BJ (cell line): ENCODE measurements at regions not wholly inside any gene's neighbourhood (a gene's known extent, or its start where the extent isn't known, plus 50 kb on each side); places are given as distances from the start of the nearest gene placed in this dataset.

Experiments
- CTCF ChIA-PET: fragments of 350-600 bp; formaldehyde crosslinking; extraction: SDS; loops from one replicate; lab custom pipeline; 2021; ENCODE audit warnings: antibody characterized with exemption, inconsistent platforms; lab: Yijun Ruan, JAX
- POLR2A ChIA-PET: fragments of 300-600 bp; sonication (Branson Sonifier 250); formaldehyde crosslinking; extraction: SDS; loops from one replicate; lab custom pipeline; 2021; ENCODE audit warnings: antibody characterized with exemption; lab: Charles Lee
- DNase-seq: peaks from one replicate; pipeline ENCODE4 v3.0.0-alpha.2; 2011; ENCODE audit warnings: low read depth
- H3K27me3 ChIP-seq: 2 replicates; pipeline ENCODE4 v1.6.0; 2011; ENCODE audit warnings: low read length; ENCODE audit not compliant: control insufficient read depth, insufficient read depth
- H3K36me3 ChIP-seq: 2 replicates; pipeline ENCODE4 v1.5.1; 2011; ENCODE audit warnings: low read length; ENCODE audit not compliant: control insufficient read depth, insufficient read depth
- H3K4me3 ChIP-seq: 2 replicates; pipeline ENCODE4 v1.5.1; 2011; ENCODE audit warnings: low read depth, mild to moderate bottlenecking, control low read depth, low read length
- CTCF ChIP-seq: IDR thresholded peaks from 2 replicates; pipeline ENCODE4 v1.5.1; 2011; ENCODE audit warnings: low read depth, mild to moderate bottlenecking, control low read depth, inconsistent platforms, low read length, moderate library complexity; ENCODE audit not compliant: insufficient read depth

DNA sequence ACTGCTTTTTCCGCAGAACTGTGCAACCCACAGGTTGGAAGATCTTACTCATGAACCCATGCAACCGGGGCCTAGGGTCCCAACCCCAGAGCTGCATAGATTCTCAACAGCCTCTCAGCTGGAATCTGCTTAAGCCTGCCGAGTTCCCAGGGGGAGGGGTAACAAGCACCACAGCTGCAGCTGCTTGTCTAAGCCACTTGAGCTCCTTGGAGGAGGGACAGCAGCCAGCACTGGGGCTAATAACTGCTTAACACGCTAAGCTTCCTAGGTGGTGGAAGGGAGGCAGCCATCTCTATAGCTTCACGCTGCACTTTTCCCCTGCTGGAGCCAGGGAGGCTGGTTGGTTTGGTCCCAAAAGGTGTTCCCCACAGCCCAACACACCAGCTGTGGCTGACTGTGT, 311.6 kb downstream of the DSC3 start:
- POLR2A ChIA-PET: no interaction called here
- Histone ChIP-seq H3K27me3 (no peaks in the 10 kb centered on the region), H3K36me3 (no peaks in the 10 kb centered on the region), H3K4me3 (no peak overlapping the region)
- CTCF ChIA-PET: no interaction called here
- no peak for TF ChIP-seq CTCF
- no peak for DNase-seq

DNA sequence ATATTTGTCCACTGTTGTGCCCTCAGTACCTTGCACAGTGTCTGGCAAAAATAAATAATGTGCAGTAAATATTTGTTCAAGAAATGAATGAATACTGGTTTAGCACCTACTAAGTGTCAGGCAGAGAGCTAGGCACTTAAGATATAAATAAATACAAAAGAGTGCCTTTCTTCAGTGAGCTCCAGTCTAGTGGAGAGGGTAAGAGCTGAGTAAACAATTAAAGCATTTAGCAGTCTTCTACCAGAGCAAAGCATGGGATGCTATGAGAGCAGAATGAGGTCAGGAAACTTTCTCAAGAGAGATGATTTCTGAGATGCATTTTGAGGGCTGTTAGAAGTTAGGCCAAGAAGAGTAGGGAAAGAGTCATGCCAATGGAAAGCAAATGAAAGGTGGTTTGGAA, 314.7 kb downstream of the DSC3 start:
- POLR2A ChIA-PET: no interaction called here
- no peaks in the 10 kb centered on the region for H3K36me3 ChIP-seq
- no peaks in the 10 kb centered on the region for H3K27me3 ChIP-seq
- DNase-seq: no peak
- CTCF ChIA-PET: no interaction called here
- no peak for TF ChIP-seq CTCF
- H3K4me3 ChIP-seq: no peak overlapping the region

- no peak for TF ChIP-seq CTCF
- DNase-seq: no peak
- ChIA-PET POLR2A (no interaction called here), CTCF (no interaction called here)
- Histone ChIP-seq H3K36me3 (no peaks in the 10 kb centered on the region), H3K4me3 (no peak overlapping the region), H3K27me3 (no peaks in the 10 kb centered on the region)
These were observed 329.2 kb downstream of the DSC3 start for GRCh38 chr18:30713299-30713698.

- TF ChIP-seq CTCF: no peak
- CTCF ChIA-PET: no interaction called here
These were observed 330.2 kb downstream of the DSC3 start for GRCh38 chr18:30712383-30712782.

DNA sequence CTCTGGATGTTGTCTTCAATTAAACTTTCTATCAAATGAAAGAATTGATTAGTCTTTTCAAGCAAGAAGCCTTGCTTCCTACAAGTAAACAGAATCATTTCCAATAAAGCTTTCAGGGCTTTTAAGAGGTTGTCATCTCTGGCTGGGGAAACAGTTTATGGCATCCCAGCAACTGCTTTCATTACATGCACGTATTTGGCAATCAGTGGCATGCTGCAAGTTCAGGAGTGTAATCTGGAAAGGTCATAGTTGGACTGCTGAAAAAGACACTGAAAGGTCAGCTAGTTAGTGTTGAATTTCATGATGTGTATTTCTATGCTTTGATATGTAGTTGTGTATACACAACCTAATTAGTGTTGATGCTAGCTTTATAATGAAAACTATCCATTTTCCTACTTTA, 332.9 kb downstream of the DSC3 start:
- H3K27me3 ChIP-seq: no peaks in the 10 kb centered on the region
- no peak overlapping the region for H3K4me3 ChIP-seq
- POLR2A ChIA-PET: no interaction called here
- TF ChIP-seq CTCF: no peak
- CTCF ChIA-PET: interaction anchor here (0.9 kb wide), 1 partner anchor 11 kb away, joined by 3 read pairs; no protein-coding TSS in a partner anchor
- no peaks in the 10 kb centered on the region for H3K36me3 ChIP-seq
- no peak for DNase-seq

More at GRCh38 chr18:30712383-30712782, 330.2 kb downstream of the DSC3 start:
- H3K36me3 ChIP-seq: no peaks in the 10 kb centered on the region
- H3K4me3 ChIP-seq: no peak overlapping the region
- POLR2A ChIA-PET: no interaction called here
- DNase-seq: no peak
- H3K27me3 ChIP-seq: no peaks in the 10 kb centered on the region
